Ureter (tissue), 1 donor: ENCODE measurements at regions not wholly inside any gene's neighbourhood (a gene's known extent, or its start where the extent isn't known, plus 50 kb on each side); places are given as distances from the start of the nearest gene placed in this dataset.

Source experiments
- DNase-seq: peaks from one replicate; pipeline ENCODE4 v3.0.0-alpha.2; 2020; ENCODE audit warnings: low spot score
- donor health status: DM: yes; HTN: yes; CAD: no.

- no peak for DNase-seq
These were observed 113.8 kb upstream of the FAM9B start for GRCh38 chrX:9147726-9148125.

GRCh38 chrX:9148615-9149399 lies 114.9 kb upstream of the FAM9B start:
- no peak for DNase-seq

DNA sequence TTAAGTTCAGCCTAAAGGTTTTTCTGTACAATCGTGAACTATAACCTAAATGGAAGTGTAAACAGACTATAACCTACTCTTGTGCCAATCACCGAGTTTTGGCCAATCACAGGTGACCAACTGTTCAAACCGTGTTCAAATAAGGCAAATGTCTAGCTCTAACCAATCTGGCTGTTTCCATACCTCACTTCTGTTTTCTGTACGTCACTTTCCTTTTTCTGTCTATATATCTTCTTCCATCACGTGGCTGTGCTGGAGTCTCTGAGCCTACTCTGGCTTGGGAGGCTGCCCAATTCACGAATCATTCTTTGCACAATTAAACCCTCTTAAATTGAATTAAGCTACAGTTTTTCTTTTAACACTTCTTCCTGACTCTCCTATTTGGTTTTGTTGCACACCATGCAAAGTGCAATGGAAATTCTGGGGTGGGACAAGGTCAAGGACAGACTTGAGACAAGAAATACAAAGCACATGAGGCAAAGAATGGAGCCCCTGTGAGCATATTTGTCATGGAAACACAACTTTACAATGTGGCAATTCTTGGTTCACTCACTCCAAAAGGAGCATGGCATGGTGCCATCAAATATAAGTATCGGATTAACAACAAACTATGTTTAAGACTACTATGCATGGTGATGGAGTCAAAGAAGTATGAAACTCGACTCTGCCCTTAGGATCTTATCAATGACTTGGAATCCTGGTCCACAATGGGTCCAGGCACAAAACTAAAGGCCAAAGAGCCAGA lies 115.7 kb upstream of the FAM9B start:
- no peak for DNase-seq

DNA sequence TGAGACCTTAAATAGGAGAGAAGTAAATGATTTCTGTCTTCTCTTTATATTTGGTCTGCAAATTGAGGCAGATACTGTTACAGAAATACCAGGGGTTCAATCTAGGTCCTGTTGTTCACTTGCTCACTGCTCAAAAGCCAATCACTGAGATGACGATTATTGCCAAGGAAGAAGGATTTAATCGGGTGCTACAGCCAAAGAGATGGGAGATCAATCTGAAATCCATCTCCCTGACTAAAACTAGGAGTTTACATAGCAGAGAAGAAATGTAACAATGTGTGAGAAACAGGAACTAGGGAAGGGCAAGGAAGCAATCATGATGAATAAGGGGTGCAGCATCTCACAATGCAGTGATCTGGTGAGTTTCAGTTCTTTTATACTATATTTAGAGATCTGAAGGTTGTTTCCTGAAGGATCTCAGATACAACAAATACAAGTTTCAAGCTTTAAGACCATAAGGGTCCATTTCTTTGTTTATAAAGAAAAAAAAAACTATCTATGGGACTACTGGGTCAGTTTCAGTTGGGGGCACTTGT lies 117.9 kb upstream of the FAM9B start:
- no peak for DNase-seq

DNA sequence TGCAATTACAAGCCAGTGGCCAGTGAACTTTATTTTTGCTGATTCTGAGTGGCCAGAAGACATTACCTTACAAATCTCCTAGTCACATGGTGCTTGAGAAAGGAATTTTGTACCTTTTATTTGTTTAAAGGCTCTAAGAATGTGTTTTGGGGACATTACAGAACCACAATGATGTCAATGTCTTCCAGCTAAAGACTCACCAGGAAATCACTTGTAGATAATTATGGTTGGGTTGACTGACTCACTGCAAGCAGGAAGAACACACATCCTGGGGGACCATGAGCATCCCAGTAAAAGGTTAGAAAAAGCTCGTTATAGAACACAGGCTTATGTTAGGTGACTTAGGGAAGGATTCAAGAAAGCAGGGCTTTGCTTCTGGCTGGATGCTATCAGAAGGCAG lies 119.4 kb upstream of the FAM9B start:
- DNase-seq: no peak

- no peak for DNase-seq
These were observed 124.7 kb upstream of the FAM9B start for GRCh38 chrX:9158611-9159010.

DNA sequence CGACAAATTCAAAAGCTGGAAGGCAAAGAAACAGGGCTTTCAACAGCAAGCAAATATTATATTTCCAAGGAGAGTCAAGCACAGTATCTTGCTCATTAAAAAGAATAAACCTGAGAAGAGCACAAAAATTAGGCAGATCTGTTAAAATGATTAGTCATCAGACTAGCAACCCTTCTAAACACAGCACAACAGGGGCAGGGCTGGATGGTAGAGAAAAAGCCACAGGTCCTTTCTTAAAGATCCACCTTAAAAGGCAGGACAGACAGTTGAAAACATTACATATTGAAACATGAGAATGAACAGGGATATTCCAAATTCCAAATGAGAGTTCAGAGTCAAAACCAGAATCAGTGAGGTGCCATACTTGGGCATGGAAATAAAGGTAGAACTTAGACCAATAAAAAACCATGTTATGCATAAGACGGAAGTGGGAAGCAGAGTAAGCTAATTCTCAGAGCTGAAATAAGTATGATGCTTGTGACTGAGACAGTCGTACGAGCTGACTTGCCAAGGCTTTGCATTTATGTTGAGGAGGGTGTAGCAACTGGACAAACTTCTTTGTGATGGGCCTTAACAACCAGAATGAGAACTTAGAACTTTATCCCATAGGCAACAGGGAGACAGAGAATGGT lies 126.9 kb upstream of the FAM9B start:
- DNase-seq: no peak

DNA sequence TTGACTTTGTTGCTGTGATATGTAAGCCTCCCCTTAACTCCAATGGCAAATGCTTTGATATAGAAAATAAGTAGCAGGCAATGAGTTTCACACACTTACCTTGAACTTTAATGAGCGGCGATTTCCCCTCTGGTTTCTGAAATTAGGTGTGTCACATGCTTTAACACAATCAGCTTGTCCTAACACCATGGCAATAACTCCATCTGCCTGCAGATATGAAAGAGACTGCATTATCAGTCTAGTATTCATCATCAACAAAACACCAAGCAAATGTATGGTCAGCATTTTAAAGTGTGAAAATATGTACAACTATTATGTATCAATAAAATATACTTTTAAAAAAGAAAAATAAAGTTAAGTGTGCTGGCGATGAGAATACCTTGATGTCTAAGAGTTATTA lies 128.8 kb upstream of the FAM9B start:
- no peak for DNase-seq

GRCh38 chrX:9163214-9163709 lies 129.3 kb upstream of the FAM9B start:
- no peak for DNase-seq

DNA sequence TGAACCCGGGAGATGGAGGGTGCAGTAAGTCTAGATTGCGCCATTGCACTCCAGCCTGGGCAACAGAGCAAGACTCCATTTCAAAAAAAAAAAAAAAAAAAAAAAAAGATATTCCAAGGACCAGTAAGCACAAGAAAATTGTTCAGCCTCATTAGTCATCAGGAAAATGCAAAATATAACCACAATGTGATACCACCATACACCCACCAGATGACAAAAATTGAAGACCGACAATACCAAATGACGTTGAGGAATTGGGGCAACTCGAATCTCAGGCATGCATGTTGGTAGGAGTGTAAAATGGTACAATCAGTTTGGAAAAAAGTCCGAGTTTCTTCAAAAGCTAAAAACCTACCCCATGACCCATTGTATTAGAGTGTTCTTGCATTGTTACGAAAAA lies 130.2 kb upstream of the FAM9B start:
- no peak for DNase-seq

DNA sequence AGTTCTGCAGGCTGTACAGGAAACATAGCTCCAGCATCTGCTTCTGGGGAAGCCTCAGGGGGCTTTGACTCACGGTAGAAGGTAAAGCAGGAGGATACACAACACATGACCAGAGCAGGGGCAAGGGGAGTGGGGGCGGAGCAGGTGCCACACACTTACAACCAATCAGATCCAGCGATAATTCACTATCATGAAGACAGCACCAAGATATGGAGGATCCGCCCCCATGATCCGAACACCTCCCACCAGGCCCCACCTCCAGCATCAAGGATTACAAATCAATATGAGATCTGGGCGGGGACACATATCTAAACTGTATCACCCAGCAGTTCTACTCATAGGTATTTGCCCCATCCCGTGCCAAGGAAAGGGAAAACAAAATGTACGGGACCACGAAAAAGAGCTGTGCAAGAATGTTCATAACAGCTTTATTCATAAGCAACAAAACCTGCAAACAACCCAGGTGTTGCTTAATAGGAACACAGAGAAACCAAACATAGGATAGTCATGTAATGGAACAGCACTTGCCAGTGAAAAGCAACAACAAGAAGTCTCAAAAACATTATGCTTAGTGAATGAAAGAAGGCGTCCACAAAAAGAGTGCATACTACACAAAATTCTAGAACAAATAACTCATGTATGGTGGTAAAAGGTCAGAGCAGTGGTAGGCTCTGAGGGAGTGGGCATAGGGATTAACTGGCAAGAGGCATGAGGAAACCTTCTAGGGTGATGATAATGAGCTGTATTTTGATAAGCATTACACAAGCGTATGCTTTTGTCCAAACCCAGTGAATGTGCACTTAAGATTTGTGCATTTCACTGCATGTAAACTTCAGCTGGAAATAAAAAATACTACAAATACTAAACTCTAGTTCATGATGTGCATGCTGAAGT lies 130.9 kb upstream of the FAM9B start:
- DNase-seq: no peak

DNA sequence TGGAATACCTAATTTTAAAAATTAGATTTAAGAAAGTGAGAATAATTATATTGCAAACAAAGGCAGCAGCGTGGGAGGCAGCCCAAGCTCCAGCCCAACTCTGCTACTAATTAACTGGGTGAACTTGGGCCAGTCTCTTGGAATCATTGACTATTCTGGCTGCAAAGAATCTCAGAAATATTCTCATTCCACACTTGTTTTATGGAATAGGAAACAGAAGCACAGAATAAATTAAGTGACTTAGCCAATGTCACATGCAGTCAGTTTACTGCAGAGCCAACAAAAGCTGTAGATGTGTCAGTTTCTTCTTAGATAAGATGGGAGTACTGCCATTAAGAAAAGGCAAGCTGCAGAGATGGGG lies 132.6 kb upstream of the FAM9B start:
- DNase-seq: no peak

GRCh38 chrX:9171841-9172463 lies 138.0 kb upstream of the FAM9B start:
- no peak for DNase-seq

DNA sequence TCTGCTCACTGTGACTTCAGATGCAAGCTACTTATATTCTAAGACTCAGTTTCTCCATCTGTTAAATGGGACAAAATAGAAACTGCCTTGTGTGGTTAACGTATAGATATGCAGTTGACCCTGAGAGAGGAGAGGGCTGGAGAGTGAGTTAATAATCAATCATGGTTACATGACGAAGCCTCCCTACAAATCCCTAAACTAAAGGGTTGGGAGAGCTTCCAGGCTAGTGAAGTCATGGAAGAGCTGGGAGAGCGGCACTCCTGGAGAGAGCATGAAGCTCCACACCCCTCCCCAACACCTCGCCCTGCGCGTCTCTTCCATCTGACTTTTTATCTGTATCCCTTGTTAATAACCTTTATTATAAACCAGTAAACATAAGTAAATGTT lies 138.5 kb upstream of the FAM9B start:
- DNase-seq: no peak

DNA sequence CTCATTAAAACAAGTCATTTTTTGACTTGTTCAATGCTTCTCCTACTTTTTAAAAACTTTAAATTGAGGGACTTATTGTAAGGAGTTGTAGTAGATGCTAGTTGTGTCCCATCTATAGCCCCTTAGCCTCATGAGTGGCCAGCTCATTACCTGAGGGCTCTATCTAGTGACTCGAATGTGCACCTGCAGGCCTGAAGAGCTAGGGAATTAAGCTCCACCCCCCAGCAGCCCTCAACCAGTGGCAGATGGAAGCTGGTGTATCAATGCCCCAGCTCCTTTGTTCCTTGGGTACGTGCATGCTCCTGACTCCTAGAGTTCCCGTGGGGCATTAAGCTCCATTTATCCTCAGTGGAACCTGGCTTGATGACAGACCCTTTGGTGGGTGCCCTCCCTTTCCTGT lies 146.7 kb upstream of the FAM9B start:
- no peak for DNase-seq

- no peak for DNase-seq
These were observed 148.1 kb upstream of the FAM9B start for GRCh38 chrX:9182041-9182440.

GRCh38 chrX:9183481-9183880 lies 149.6 kb upstream of the FAM9B start:
- no peak for DNase-seq

- DNase-seq: no peak
These were observed 150.3 kb upstream of the FAM9B start for GRCh38 chrX:9184211-9184610.

DNA sequence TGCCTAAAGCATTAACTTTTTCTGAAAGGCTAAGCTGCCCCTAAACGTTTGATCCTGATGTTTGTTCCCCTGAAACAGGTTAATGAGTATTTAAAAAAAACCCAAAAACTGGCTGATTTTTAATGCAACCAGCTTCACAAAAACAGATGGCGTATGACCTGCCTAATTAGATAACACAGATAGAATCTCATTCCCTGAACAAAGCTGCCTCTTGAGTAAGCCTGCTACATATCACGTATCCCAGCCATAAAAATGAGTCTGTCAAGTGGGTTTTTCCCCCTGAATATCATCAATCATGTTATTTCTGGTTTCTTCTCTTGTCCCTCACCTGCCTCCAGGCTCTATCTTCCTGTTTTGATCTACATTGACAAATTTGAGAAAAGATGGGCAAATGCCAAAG lies 154.2 kb upstream of the FAM9B start:
- DNase-seq: no peak

- no peak for DNase-seq
These were observed 155.4 kb upstream of the FAM9B start for GRCh38 chrX:9189286-9189685.

DNA sequence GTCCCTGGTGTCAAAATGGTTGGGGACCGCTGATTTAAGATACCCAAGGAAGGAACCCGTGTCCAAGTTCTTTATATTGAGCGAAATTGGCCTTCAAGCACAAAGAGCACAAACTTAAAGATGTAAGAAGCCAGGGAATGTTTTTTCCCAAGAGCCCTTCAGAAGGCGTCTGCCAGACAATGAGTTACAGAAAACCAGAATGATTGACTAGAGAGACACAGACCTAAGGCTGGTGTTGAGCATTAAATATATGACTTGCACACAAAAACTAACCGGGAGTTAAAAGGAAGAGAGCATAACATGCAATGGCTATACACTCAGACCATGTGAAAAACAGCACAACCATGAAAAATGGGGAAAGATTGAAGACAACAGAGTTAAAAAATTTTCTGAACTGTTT lies 157.5 kb upstream of the FAM9B start:
- DNase-seq: no peak
